ENCODE measurements at regions not wholly inside any gene's neighbourhood (a gene's known extent, or its start where the extent isn't known, plus 50 kb on each side); places are given as distances from the start of the nearest gene placed in this dataset.

DNA sequence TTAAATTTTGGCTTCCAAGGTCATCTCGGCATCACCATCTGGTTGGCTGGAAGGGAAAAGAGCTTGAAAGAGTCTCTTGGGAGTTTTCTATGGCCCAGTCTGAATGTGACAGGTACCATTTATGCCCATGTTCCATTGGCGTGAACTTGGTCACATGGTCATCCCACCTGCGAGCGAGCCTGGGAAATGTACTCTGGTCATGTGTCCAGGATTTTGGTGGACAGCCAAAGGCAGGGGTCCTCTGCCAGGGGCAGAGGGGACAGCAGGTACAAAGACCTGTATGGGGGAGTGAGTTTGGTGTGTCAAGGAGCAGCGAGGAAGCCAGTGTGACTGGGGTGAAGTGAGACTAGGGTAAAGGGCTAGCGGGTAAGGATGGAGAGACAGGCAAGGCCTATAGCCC, 112.6 kb downstream of the CDC5L start:
- DNase-seq (ENCODE audit: low read depth, low spot score): no peak
- in situ Hi-C loops (cut with HindIII; ENCODE audit: low pct_unique_long_range_greater_than_20kb, low sequenced_read_pairs): no loop called here

DNA sequence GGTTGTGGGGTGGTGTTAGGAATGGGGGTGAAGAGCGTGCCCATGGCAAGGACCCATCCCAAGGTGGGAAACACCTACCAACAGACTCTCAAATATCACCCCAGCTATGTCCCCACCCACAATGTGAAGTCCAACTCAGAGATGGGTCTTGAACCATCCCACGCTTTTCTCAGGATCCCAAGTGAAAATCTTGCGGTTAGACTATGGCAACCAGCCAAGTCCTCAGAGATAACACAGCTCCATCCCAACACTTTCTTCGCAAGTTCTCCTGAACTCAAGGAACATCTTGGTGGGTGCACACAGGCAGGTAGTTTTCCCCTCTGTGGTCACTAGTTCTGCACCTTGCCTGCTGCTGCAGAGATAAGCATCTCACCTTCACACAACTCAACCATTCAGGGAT, 116.0 kb downstream of the CDC5L start:
- no peak for DNase-seq (ENCODE audit: low read depth, low spot score)
- in situ Hi-C loops (cut with HindIII; ENCODE audit: low pct_unique_long_range_greater_than_20kb, low sequenced_read_pairs): no loop called here

GRCh38 chr6:44504301-44504791, 116.8 kb downstream of the CDC5L start:
- in situ Hi-C loops (cut with HindIII; ENCODE audit: low pct_unique_long_range_greater_than_20kb, low sequenced_read_pairs): no loop called here
- no peak for DNase-seq (ENCODE audit: low read depth, low spot score)

- DNase-seq (ENCODE audit: low read depth, low spot score): no peak
- in situ Hi-C loops (cut with HindIII; ENCODE audit: low pct_unique_long_range_greater_than_20kb, low sequenced_read_pairs): no loop called here
Measured at GRCh38 chr6:44505751-44506150, 118.2 kb downstream of the CDC5L start.

DNA sequence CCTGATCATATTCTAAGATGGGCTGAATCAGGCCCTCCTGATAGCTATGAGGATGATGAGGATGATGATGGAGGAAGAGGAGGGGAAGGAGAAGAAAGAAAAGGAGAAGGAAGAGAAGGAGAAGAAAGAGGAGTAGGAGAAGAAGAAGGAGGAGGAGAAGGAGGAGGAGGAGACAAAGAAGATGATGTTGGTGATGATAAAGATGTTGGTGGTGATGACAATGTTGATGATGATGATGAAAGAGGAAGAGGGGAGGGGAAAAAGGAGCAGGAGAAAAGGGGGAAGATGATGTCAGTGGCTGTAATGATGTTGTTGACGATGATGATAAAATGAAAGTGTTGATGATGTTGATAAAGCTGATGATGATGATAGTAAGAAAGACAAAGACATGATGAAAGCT, 119.5 kb downstream of the CDC5L start:
- in situ Hi-C loops (cut with HindIII; ENCODE audit: low pct_unique_long_range_greater_than_20kb, low sequenced_read_pairs): no loop called here
- no peak for DNase-seq (ENCODE audit: low read depth, low spot score)

DNA sequence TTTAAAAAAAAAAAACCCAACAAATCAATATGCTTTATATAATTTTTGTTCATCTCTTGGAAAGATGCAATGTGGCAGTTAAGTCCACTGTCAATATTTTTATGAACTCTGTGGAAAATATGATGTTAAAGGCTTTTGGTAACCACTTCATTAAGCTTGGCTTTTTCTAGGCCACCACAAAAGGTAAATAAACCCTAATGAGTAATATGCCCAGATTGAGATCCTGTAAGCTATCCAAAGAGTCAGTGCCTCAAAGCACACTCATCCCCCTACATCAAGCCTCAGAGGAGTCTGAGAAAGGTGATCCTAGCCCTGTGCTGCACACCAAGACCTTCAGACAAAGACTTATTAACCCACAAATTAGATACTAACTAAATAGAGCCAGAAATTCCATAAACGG, 121.1 kb downstream of the CDC5L start:
- in situ Hi-C loops (cut with HindIII; ENCODE audit: low pct_unique_long_range_greater_than_20kb, low sequenced_read_pairs): no loop called here
- DNase-seq (ENCODE audit: low read depth, low spot score): no peak

- no peak for DNase-seq (ENCODE audit: low read depth, low spot score)
Measured at GRCh38 chr6:44511126-44511525, 123.6 kb downstream of the CDC5L start.

DNA sequence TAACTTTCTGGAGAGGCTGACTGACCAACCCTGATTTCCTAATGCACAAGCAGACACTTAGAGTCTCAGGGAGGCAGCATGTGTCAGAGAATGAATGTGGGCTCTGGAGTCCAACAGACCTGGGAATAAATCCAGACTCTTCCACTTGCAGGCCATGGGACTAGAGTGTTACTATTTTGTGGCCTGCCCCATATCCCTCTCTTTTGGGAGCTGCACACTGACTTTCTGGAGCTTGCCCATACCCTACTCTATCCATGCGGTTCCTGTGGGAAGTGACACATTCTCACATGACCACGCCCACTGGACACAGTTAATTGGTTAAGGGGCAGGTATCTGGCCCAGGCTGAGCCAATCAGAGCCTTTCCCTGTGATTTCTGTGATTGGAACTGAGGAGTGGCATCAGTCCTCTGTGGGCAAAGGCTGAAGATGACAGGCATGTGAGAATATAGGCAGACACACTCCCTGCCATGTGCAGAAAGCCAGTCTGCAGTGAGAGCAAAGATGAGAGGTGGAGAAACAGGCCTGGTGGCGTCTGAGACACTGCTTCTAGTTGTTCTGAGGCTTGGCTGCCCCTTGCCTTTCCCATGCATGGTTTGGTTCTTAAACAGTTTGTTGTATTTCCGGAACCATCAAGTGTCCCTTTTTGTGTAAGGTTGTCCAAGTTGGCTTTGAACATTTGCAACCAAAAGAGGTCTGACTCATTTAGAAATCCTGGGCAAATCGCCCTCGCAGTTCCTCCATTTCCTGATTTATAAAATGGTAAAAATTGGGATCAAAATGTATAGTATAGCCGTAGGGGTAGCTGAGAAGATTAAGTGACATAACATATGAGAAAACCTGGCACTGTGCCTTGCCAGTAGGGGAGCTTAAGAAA, 125.6 kb downstream of the CDC5L start:
- in situ Hi-C loops (cut with HindIII; ENCODE audit: low pct_unique_long_range_greater_than_20kb, low sequenced_read_pairs): no loop called here
- DNase-seq (ENCODE audit: low read depth, low spot score): peak; percentile 43

More at GRCh38 chr6:44511126-44511525, 123.6 kb downstream of the CDC5L start:
- in situ Hi-C loops (cut with HindIII; ENCODE audit: low pct_unique_long_range_greater_than_20kb, low sequenced_read_pairs): no loop called here

DNA sequence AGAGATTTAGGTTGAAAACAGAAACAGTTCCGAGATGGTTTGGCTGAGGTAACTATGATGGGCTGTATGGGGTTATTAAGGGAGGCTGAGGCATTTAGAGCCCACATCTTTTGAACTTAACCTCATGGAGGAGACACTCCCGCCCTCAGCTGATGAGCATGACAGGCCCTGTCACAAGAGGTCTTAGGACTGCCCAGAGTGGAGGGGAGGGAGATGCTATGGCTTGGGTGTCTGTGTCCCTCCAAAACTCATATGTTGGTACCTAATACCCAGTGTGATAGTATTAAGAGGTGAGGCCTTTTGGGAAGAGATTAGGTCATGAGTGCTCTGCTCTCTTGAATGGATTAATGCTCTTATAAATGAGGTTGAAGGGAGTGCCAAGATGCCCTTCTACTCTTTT, 126.6 kb downstream of the CDC5L start:
- in situ Hi-C loops (cut with HindIII; ENCODE audit: low pct_unique_long_range_greater_than_20kb, low sequenced_read_pairs): no loop called here
- no peak for DNase-seq (ENCODE audit: low read depth, low spot score)

DNA sequence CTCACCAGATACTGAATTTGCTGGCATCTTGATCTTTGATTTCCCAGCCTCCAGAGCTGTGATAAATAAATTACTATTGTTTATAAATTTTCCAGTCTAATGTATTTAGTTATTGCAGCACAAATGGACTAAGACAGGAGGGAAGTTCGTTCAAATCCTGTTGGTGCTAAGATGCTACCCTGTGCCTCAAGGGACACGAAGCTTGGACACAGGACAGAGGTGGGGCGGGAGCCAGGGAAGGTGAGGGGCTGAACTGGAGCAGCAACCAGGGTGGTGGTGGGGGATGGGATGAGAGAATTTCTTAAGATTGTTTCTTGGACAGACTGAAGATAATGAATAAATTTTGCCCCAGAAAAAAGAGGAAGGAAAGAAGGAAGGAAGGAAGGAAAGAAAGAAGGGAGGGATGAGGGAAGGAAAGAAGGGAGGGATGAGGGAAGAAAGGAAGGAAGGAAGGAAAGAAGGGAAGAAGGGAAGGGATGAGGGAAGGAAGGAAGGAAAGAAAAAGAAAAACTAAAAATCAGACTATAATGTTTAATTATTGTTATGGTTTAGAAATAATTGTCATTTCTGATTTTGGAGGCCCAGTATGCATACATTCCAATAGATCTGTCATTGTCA, 127.2 kb downstream of the CDC5L start:
- in situ Hi-C loops (cut with HindIII; ENCODE audit: low pct_unique_long_range_greater_than_20kb, low sequenced_read_pairs): no loop called here
- DNase-seq (ENCODE audit: low read depth, low spot score): no peak

GRCh38 chr6:44522871-44523270, 135.4 kb downstream of the CDC5L start:
- DNase-seq (ENCODE audit: low read depth, low spot score): no peak
- in situ Hi-C loops (cut with HindIII; ENCODE audit: low pct_unique_long_range_greater_than_20kb, low sequenced_read_pairs): no loop called here

DNA sequence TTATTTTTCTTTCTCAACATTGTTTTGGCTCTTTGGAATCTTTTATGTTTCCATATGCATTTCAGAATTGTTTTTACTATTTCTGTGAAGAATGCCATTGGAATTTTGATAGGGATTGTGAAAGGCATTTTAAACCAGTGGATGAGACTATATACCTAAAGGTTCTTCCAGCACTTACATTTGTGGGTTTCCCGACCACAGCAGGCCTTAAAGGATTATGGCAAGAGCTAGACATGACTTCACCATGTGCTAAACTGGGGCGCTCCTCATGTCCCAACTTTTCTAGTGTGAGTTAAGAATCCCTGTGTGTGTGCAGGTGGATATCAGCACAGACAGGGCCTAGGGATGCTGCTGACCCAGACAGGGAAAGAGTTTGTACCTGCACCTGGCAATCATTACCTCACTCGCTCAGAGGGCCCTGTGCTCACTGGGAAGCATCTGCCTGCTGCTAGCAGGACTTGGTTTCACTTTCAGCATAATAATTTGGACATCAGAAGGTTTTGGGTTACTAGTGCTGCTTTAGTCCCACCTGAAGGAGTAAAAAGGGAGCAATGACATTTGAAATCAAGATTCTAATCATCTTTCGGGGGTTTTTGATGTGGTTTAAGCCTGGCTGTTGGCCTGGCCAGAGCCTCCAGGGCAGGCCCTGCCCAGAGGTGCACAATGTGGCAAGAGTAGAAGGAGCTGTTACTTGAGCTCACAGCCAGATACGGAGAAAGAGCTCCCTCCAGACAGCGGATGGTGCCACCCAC, 137.1 kb downstream of the CDC5L start:
- no peak for DNase-seq (ENCODE audit: low read depth, low spot score)
- in situ Hi-C loops (cut with HindIII; ENCODE audit: low pct_unique_long_range_greater_than_20kb, low sequenced_read_pairs): no loop called here

- in situ Hi-C loops (cut with HindIII; ENCODE audit: low pct_unique_long_range_greater_than_20kb, low sequenced_read_pairs): no loop called here
- DNase-seq (ENCODE audit: low read depth, low spot score): no peak
Measured at GRCh38 chr6:44525761-44526351, 138.3 kb downstream of the CDC5L start.

DNA sequence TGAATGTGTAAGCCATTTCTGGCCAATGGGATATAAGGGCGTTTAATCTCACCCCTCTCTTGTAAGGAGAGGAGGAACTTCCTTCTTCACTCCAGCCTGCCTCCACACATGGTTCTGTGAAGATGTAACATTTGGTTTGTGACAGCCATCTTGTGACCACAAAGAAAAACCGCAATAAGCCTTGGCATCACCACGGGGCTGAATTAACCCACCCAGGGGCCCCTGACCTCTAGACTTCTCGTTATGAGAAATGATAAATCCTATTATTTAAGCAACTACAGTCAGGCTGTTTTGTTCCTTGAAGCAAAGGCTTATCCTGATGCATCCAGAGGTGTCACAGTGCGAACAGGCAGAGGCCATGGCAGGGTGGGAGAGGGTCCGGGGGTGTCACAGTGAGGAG, 139.7 kb downstream of the CDC5L start:
- DNase-seq (ENCODE audit: low read depth, low spot score): no peak
- in situ Hi-C loops (cut with HindIII; ENCODE audit: low pct_unique_long_range_greater_than_20kb, low sequenced_read_pairs): no loop called here

- DNase-seq (ENCODE audit: low read depth, low spot score): no peak
- in situ Hi-C loops (cut with HindIII; ENCODE audit: low pct_unique_long_range_greater_than_20kb, low sequenced_read_pairs): no loop called here
Measured at GRCh38 chr6:44527583-44528369, 140.3 kb downstream of the CDC5L start.

DNA sequence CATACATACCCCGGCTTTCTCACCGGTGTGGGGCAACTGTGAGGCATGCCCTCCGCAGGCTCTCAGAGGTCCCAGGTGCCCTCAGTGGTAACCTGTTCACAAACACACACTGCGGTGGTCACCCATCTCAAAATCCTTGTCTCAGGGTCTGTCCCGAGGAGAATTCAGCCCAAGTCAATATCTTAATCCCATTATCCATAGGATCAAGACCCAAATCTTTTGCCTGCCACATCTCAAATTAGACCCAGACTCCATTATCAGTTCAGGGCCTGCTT, 140.8 kb downstream of the CDC5L start:
- in situ Hi-C loops (cut with HindIII; ENCODE audit: low pct_unique_long_range_greater_than_20kb, low sequenced_read_pairs): no loop called here
- no peak for DNase-seq (ENCODE audit: low read depth, low spot score)

DNA sequence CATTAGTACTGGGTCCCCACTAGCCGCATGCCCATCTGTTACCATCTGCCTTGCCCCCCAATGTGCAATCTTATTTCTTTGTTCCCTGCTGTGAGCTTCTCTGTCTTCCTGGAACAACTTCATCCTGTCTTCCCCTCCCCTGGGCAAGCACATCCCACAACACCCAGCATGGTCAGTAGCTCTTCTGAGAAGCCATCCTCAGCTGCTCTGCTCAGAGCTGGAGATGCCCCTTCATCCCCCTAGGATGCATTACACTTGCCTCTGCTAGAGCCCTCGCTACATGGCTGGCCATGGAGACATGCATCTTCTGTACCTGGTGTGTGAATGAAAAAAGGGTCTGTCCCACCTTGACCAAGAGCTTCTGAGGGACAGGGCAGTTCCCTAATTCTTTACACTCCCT, 141.2 kb downstream of the CDC5L start:
- in situ Hi-C loops (cut with HindIII; ENCODE audit: low pct_unique_long_range_greater_than_20kb, low sequenced_read_pairs): no loop called here
- DNase-seq (ENCODE audit: low read depth, low spot score): no peak
